Mammary epithelial cell (primary cell): ENCODE measurements at regions not wholly inside any gene's neighbourhood (a gene's known extent, or its start where the extent isn't known, plus 50 kb on each side); places are given as distances from the start of the nearest gene placed in this dataset.

Source experiments
- EZH2 ChIP-seq: IDR thresholded peaks from 2 replicates; pipeline ENCODE4 v1.6.1; 2012; ENCODE audit warnings: low read length, inconsistent platforms, borderline replicate concordance
- TF ChIP-seq, protein P1 (sequence below), 2 donors: IDR thresholded peaks in 1 of 2; conservative IDR thresholded peaks in 1 of 2; 2 replicates each; pipeline ENCODE4 v1.5.1; 2011 to 2012; ENCODE audit warnings: inconsistent platforms in 2 of 2, low read length in 2 of 2, mild to moderate bottlenecking in 2 of 2, control low read depth in 1 of 2, low read depth in 1 of 2; ENCODE audit not compliant: insufficient read depth in 1 of 2; ENCODE audit errors: extremely low read depth in 1 of 2

DNA sequence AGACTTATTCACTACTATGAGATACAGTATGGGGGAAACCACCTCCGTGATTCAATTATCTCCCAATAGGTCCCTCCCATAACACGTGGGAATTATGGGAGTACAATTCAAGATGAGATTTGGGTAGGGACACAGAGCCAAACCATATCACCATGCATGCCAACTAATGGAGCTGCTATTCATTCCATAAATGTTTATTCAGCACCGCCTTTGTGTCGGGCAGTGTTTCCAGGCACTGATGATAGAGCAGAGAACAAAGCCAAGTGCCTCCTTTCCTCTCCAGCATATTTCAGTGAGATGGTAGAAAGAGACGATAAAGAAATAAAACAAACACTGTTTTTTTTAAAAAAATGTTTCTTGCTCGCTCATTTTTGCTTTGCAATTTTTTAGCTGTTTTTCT lies 295.9 kb upstream of the FOXK1 start:
- TF ChIP-seq, protein P1, sequence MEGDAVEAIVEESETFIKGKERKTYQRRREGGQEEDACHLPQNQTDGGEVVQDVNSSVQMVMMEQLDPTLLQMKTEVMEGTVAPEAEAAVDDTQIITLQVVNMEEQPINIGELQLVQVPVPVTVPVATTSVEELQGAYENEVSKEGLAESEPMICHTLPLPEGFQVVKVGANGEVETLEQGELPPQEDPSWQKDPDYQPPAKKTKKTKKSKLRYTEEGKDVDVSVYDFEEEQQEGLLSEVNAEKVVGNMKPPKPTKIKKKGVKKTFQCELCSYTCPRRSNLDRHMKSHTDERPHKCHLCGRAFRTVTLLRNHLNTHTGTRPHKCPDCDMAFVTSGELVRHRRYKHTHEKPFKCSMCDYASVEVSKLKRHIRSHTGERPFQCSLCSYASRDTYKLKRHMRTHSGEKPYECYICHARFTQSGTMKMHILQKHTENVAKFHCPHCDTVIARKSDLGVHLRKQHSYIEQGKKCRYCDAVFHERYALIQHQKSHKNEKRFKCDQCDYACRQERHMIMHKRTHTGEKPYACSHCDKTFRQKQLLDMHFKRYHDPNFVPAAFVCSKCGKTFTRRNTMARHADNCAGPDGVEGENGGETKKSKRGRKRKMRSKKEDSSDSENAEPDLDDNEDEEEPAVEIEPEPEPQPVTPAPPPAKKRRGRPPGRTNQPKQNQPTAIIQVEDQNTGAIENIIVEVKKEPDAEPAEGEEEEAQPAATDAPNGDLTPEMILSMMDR (conservative IDR thresholded peaks at IDR 0.05 in 1 of 2, IDR thresholded peaks at IDR 0.05 in 1 of 2; ENCODE audit: extremely low read depth in 1 of 2, insufficient read depth in 1 of 2, low read depth in 1 of 2, low read length in 2 of 2): no peak
- TF ChIP-seq EZH2: no peak
